IMR-90 (cell line): ENCODE measurements at regions not wholly inside any gene's neighbourhood (a gene's known extent, or its start where the extent isn't known, plus 50 kb on each side); places are given as distances from the start of the nearest gene placed in this dataset.

ENCODE experiments used
- ATAC-seq: fragments of 200-7000 bp; cut with Tn5 transposase; 2 replicates; pipeline ENCODE4 v1.9.1; 2020; ENCODE audit warnings: low read depth, mild to moderate bottlenecking, moderate library complexity
- BruUV-seq: library from RNA; stranded (reverse); fragments of 400-500 nt; replicated peaks from 2 replicates; lab custom pipeline; 2021; lab: Mats Ljungman, UMichigan
- CTCF ChIA-PET: fragments of 300-600 bp; formaldehyde crosslinking; extraction: SDS; loops from one replicate; lab custom pipeline; 2021; ENCODE audit warnings: antibody characterized with exemption; lab: Yijun Ruan, JAX
- POLR2A ChIA-PET: fragments of 300-600 bp; sonication (Branson Sonifier 250); formaldehyde crosslinking; loops from one replicate; lab custom pipeline; 2022; ENCODE audit warnings: antibody characterized with exemption; ENCODE audit not compliant: unreplicated experiment; lab: Charles Lee
- DNase-seq: peaks from one replicate; pipeline ENCODE4 v3.0.0; 2013
- H2AFZ ChIP-seq: replicated peaks from 2 replicates; pipeline ENCODE3; 2013; ENCODE audit warnings: low read length, mild to moderate bottlenecking; ENCODE audit not compliant: poor library complexity
- H2AK5ac ChIP-seq: 2 replicates; pipeline ENCODE4 v1.6.1; 2013; ENCODE audit warnings: low read depth, low read length, inconsistent platforms
- H2AK9ac ChIP-seq: replicated peaks from 2 replicates; pipeline ENCODE3; 2013; ENCODE audit warnings: mild to moderate bottlenecking, low read depth, low read length, moderate library complexity; ENCODE audit not compliant: poor library complexity
- H2BK120ac ChIP-seq: 2 replicates; pipeline ENCODE4 v1.6.1; 2013; ENCODE audit warnings: low read depth, low read length, inconsistent platforms
- H2BK15ac ChIP-seq: 3 replicates; pipeline ENCODE4 v1.6.1; 2013; ENCODE audit warnings: low read depth, low read length, inconsistent platforms
- H2BK20ac ChIP-seq: 2 replicates; pipeline ENCODE4 v1.6.1; 2013; ENCODE audit warnings: low read depth, mild to moderate bottlenecking, inconsistent platforms, low read length, moderate library complexity
- H2BK5ac ChIP-seq: 2 replicates; pipeline ENCODE4 v1.6.1; 2013; ENCODE audit warnings: mild to moderate bottlenecking, low read depth, low read length, inconsistent platforms; ENCODE audit not compliant: poor library complexity, severe bottlenecking
- H3K14ac ChIP-seq: replicated peaks from 2 replicates; pipeline ENCODE4 v1.6.1; 2013; ENCODE audit warnings: low read depth, low read length, inconsistent platforms
- H3K18ac ChIP-seq: 2 replicates; pipeline ENCODE4 v1.6.1; 2013; ENCODE audit warnings: low read depth, low read length, control low read depth
- H3K23ac ChIP-seq: 2 replicates; pipeline ENCODE4 v1.6.1; 2013; ENCODE audit warnings: low read depth, low read length, inconsistent platforms
- H3K27ac ChIP-seq: 2 replicates; pipeline ENCODE4 v1.5.1; 2013; ENCODE audit warnings: mild to moderate bottlenecking, control low read depth, low read length; ENCODE audit not compliant: insufficient read depth
- H3K27me3 ChIP-seq: 2 replicates; pipeline ENCODE4 v1.6.1; 2013; ENCODE audit warnings: low read length; ENCODE audit not compliant: control insufficient read depth, insufficient read depth
- H3K36me3 ChIP-seq: 2 replicates; pipeline ENCODE4 v1.6.1; 2013; ENCODE audit warnings: low read length, mixed read lengths; ENCODE audit not compliant: control insufficient read depth, insufficient read depth
- H3K4ac ChIP-seq: 2 replicates; pipeline ENCODE4 v1.6.1; 2013; ENCODE audit warnings: low read depth, low read length, inconsistent platforms
- H3K4me1 ChIP-seq: 2 replicates; pipeline ENCODE4 v1.6.1; 2013; ENCODE audit warnings: low read length, mixed read lengths; ENCODE audit not compliant: control insufficient read depth, insufficient read depth
- H3K4me2 ChIP-seq: 2 replicates; pipeline ENCODE4 v1.6.1; 2013; ENCODE audit warnings: low read depth, mild to moderate bottlenecking, control low read depth, low read length, moderate library complexity
- H3K4me3 ChIP-seq: 2 replicates; pipeline ENCODE4 v1.5.1; 2013; ENCODE audit warnings: low read depth, mild to moderate bottlenecking, control low read depth, low read length, moderate library complexity; ENCODE audit not compliant: insufficient read depth
- H3K56ac ChIP-seq: 2 replicates; pipeline ENCODE4 v1.6.1; 2013; ENCODE audit warnings: low read length, inconsistent platforms; ENCODE audit not compliant: insufficient read depth; ENCODE audit errors: extremely low read depth
- H3K79me1 ChIP-seq, 2 experiments: 2 replicates each; pipeline ENCODE4 v1.6.1; 2013; ENCODE audit warnings: low read length in 2 of 2, inconsistent platforms in 1 of 2, low read depth in 1 of 2
- H3K9ac ChIP-seq: 2 replicates; pipeline ENCODE4 v1.6.1; 2013; ENCODE audit warnings: low read depth, low read length, control low read depth
- H3K9me1 ChIP-seq: 2 replicates; pipeline ENCODE4 v1.6.1; 2013; ENCODE audit warnings: low read length, inconsistent platforms; ENCODE audit not compliant: insufficient read depth
- H3K9me3 ChIP-seq: 2 replicates; pipeline ENCODE4 v1.6.1; 2013; ENCODE audit warnings: low read length; ENCODE audit not compliant: control insufficient read depth, insufficient read depth
- H4K20me1 ChIP-seq: 2 replicates; pipeline ENCODE4 v1.6.1; 2013; ENCODE audit warnings: low read length, inconsistent platforms; ENCODE audit not compliant: insufficient read depth
- H4K5ac ChIP-seq: 2 replicates; pipeline ENCODE4 v1.6.1; 2013; ENCODE audit warnings: mild to moderate bottlenecking, low read depth, low read length, control low read depth
- H4K8ac ChIP-seq, 2 experiments: 2 replicates each; pipeline ENCODE4 v1.6.1; 2013; ENCODE audit warnings: low read depth in 2 of 2, low read length in 2 of 2, control low read depth in 1 of 2, inconsistent platforms in 1 of 2
- H4K91ac ChIP-seq: 2 replicates; pipeline ENCODE4 v1.6.1; 2013; ENCODE audit warnings: low read depth, low read length, inconsistent platforms; ENCODE audit not compliant: insufficient read depth
- CEBPB ChIP-seq: IDR thresholded peaks from 2 replicates; pipeline ENCODE4 v1.6.1; 2012; ENCODE audit warnings: low read depth, low read length, improper control_type of control experiment
- CTCF ChIP-seq: conservative IDR thresholded peaks from 2 replicates; pipeline ENCODE4 v1.5.1; 2012; ENCODE audit warnings: mild to moderate bottlenecking, low read depth, low read length, improper control_type of control experiment
- POLR2A ChIP-seq: IDR thresholded peaks from 2 replicates; pipeline ENCODE4 v1.6.1; 2012; ENCODE audit warnings: mild to moderate bottlenecking, low read depth, low read length
- RCOR1 ChIP-seq: IDR thresholded peaks from 2 replicates; pipeline ENCODE4 v1.6.1; 2012; ENCODE audit warnings: mild to moderate bottlenecking, low read length, improper control_type of control experiment; ENCODE audit not compliant: insufficient replicate concordance
- SMC3 ChIP-seq: fragments of 150-350 bp; IDR thresholded peaks from 2 replicates; pipeline ENCODE4 v1.6.1; 2016; ENCODE audit warnings: low read depth, mild to moderate bottlenecking, antibody characterized with exemption, low read length, moderate library complexity
- WGBS, 2 experiments: methylation state at CpG; one replicate each; pipeline versions ENCODE4 v1.1.5 to v1.1.7; 2013; ENCODE audit warnings: missing lambda C conversion rate in 2 of 2; ENCODE audit not compliant: insufficient read length in 1 of 2; ENCODE audit errors: extremely low coverage in 2 of 2; 5-methylcytosine and 5-hydroxymethylcytosine counted together
- dilution Hi-C: fragments of 300-500 bp; cut with HindIII; formaldehyde crosslinking; loops from one replicate; pipeline ENCODE4 v1.14.3; 2018; ENCODE audit warnings: low sequenced_read_pairs; ENCODE audit not compliant: unreplicated experiment
- in situ Hi-C: fragments of 300-500 bp; cut with MboI; formaldehyde crosslinking; loops from 3 replicates; pipeline ENCODE4 v1.14.3; 2019; ENCODE audit warnings: low sequenced_read_pairs, inconsistent platforms, mixed read lengths
- intact Hi-C: fragments of 100-400 bp; cut with micrococcal nuclease; formaldehyde crosslinking; loops from 2 replicates; pipeline ENCODE4 v1.10.0; 2022

GRCh38 chr12:125382926-125383325 is 317.7 kb downstream of the AACS start:
- Histone ChIP-seq H3K4me2 (no peak overlapping the region), H3K79me1 (no peaks in the 10 kb centered on the region), H3K36me3 (no peaks in the 10 kb centered on the region), H3K14ac (no peak overlapping the region), H2BK120ac (no peak overlapping the region), H2BK20ac (no peak overlapping the region), H3K9me1 (no peaks in the 10 kb centered on the region), H2AK5ac (no peak overlapping the region), H3K18ac (no peak overlapping the region), H3K9me3 (peaks cover 25% of the 10 kb centered on the region), H2BK5ac (no peak overlapping the region), H3K27ac (no peak overlapping the region), H4K20me1 (no peaks in the 10 kb centered on the region), H3K23ac (no peak overlapping the region), H3K27me3 (no peaks in the 10 kb centered on the region), H3K4me1 (no peaks in the 10 kb centered on the region), H3K4me3 (no peak overlapping the region), H2AK9ac (no peak overlapping the region), H4K5ac (no peak overlapping the region), H4K91ac (no peak overlapping the region), H2AFZ (no peak overlapping the region), H2BK15ac (no peak overlapping the region), H4K8ac (no peak overlapping the region), H3K4ac (no peak overlapping the region), H3K56ac (no peak overlapping the region), H3K9ac (no peak overlapping the region)
- TF ChIP-seq RCOR1 (no peak), CEBPB (no peak), SMC3 (no peak), CTCF (no peak), POLR2A (no peak)
- ChIA-PET CTCF (no interaction called here), POLR2A (no interaction called here)
- in situ Hi-C loops = no loop called here
- dilution Hi-C loops = no loop called here
- BruUV-seq = no TSS peak
- intact Hi-C loops = no loop called here
- DNase-seq (no peak), ATAC-seq (no peak)
- WGBS, 2 experiments = no CpG with 5 or more reads among the region's 4 CpGs
